ENCODE measurements at regions not wholly inside any gene's neighbourhood (a gene's known extent, or its start where the extent isn't known, plus 50 kb on each side); places are given as distances from the start of the nearest gene placed in this dataset.

DNA sequence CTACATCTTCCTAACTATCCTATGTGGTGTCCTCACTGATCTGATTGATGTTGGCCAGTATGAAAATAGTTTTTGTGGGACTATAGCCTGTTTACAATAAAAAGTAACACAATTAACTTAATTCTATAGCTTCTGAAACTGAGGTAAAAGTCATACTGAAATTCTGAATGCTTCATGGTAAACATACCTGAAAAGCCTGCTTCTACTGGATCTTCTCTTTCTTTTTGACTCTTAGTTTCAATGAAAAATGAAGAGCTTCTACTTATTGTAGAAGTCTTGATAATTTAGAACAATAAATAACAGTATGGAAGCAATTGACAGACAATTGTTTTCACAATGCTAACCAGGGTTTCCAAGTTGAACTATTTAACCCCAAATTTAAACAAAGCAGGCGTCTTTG is 383.9 kb upstream of the MMS22L start:
- no peak overlapping the region for H3K9ac ChIP-seq
- no peaks in the 10 kb centered on the region for H3K36me3 ChIP-seq (ENCODE audit: insufficient read depth)
- H3K4me3 ChIP-seq (IDR thresholded peaks at IDR 0.05; ENCODE audit: insufficient read depth, low read depth, low read length) = no peak overlapping the region
- no peaks in the 10 kb centered on the region for H4K20me1 ChIP-seq (ENCODE audit: insufficient read depth)
- no peaks in the 10 kb centered on the region for H3K27me3 ChIP-seq (ENCODE audit: insufficient read depth, low read depth)
- no peak overlapping the region for H2AFZ ChIP-seq (ENCODE audit: low read depth)
- no peak for TF ChIP-seq CTCF (conservative IDR thresholded peaks at IDR 0.05; ENCODE audit: low read depth, low read length)
- H3K79me2 ChIP-seq (ENCODE audit: insufficient read depth, low read depth) = no peaks in the 10 kb centered on the region
- no peak overlapping the region for H3K4me2 ChIP-seq
- H3K4me1 ChIP-seq (ENCODE audit: low read depth, poor library complexity, severe bottlenecking) = no peaks in the 10 kb centered on the region
- H3K27ac ChIP-seq = no peak overlapping the region

DNA sequence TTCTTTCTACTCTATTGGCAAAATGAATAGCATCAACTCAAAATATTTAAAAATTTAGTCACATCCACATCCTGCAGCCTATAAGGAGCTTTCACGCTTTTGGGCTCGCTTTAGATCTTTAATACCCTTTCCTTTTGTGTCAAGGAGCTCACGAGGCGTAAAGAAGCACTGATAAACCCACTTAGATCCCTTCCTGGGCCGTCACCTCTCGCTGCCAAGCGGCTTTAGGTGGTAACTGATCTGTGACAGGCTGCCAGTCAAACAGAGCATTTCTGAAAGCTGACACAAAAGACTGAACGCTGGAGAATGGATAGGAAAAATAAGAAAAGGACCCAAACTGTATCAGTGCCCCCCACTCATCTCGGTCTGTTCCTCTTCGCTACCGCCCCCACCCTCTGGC is 385.7 kb upstream of the MMS22L start:
- TF ChIP-seq CTCF (conservative IDR thresholded peaks at IDR 0.05; ENCODE audit: low read depth, low read length) = no peak
- H3K27me3 ChIP-seq (ENCODE audit: insufficient read depth, low read depth) = no peaks in the 10 kb centered on the region
- H4K20me1 ChIP-seq (ENCODE audit: insufficient read depth) = no peaks in the 10 kb centered on the region
- H3K4me3 ChIP-seq (IDR thresholded peaks at IDR 0.05; ENCODE audit: insufficient read depth, low read depth, low read length) = no peak overlapping the region
- no peak overlapping the region for H2AFZ ChIP-seq (ENCODE audit: low read depth)
- no peaks in the 10 kb centered on the region for H3K36me3 ChIP-seq (ENCODE audit: insufficient read depth)
- H3K27ac ChIP-seq = no peak overlapping the region
- H3K4me2 ChIP-seq = no peak overlapping the region
- H3K9ac ChIP-seq = no peak overlapping the region
- no peaks in the 10 kb centered on the region for H3K4me1 ChIP-seq (ENCODE audit: low read depth, poor library complexity, severe bottlenecking)
- H3K79me2 ChIP-seq (ENCODE audit: insufficient read depth, low read depth) = no peaks in the 10 kb centered on the region

DNA sequence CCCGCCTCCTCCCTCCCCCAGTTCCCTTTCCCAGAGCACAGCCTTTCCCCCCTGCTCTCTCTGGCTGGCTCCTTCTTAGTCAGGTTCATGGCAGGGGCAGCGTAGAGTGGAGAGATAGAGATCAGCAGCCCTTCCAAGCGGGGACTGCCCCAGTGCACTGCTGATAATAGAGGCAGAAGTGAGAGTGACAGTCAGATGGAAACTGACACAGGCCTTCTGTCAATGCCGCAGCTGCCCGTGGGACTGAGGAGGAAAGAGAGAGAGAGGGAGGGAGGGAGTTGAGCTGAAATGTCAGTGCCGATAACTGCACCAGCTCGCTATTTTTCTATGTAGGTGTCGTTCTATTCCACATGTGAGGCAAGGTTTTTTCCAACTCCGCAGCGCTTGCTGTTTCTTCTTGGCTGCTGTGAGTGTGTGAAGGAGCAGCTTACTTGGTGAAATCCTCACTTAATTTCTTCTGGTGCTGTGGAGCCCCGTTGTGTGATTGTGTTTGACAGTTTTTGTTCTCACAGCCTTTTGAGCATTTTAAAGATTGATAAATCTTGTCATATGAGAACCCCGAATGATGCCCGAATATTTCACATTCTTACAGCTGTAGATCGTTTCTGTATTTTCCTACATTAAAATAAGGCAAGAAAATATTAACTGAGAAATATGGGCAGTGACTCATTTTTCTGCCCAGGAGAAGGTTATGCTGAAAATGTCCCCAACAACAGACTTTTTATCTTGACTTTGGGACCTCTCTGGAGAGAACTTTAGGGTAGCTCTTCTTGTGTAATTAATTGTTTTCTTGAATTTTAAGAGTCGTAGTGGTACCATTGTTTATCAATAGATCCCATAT is 386.4 kb upstream of the MMS22L start:
- no peaks in the 10 kb centered on the region for H4K20me1 ChIP-seq (ENCODE audit: insufficient read depth)
- no peak overlapping the region for H3K4me3 ChIP-seq (IDR thresholded peaks at IDR 0.05; ENCODE audit: insufficient read depth, low read depth, low read length)
- H3K4me2 ChIP-seq = no peak overlapping the region
- no peaks in the 10 kb centered on the region for H3K4me1 ChIP-seq (ENCODE audit: low read depth, poor library complexity, severe bottlenecking)
- no peaks in the 10 kb centered on the region for H3K79me2 ChIP-seq (ENCODE audit: insufficient read depth, low read depth)
- no peak overlapping the region for H2AFZ ChIP-seq (ENCODE audit: low read depth)
- no peaks in the 10 kb centered on the region for H3K27me3 ChIP-seq (ENCODE audit: insufficient read depth, low read depth)
- H3K36me3 ChIP-seq (ENCODE audit: insufficient read depth) = no peaks in the 10 kb centered on the region
- no peak overlapping the region for H3K27ac ChIP-seq
- TF ChIP-seq CTCF (conservative IDR thresholded peaks at IDR 0.05; ENCODE audit: low read depth, low read length) = no peak
- no peak overlapping the region for H3K9ac ChIP-seq

- no peaks in the 10 kb centered on the region for H3K27me3 ChIP-seq (ENCODE audit: insufficient read depth, low read depth)
- no peak overlapping the region for H3K4me2 ChIP-seq
- H3K4me1 ChIP-seq (ENCODE audit: low read depth, poor library complexity, severe bottlenecking) = no peaks in the 10 kb centered on the region
- H3K27ac ChIP-seq = no peak overlapping the region
- TF ChIP-seq CTCF (conservative IDR thresholded peaks at IDR 0.05; ENCODE audit: low read depth, low read length) = no peak
- H3K4me3 ChIP-seq (IDR thresholded peaks at IDR 0.05; ENCODE audit: insufficient read depth, low read depth, low read length) = no peak overlapping the region
- H3K9ac ChIP-seq = no peak overlapping the region
- no peaks in the 10 kb centered on the region for H3K36me3 ChIP-seq (ENCODE audit: insufficient read depth)
- H4K20me1 ChIP-seq (ENCODE audit: insufficient read depth) = no peaks in the 10 kb centered on the region
- H3K79me2 ChIP-seq (ENCODE audit: insufficient read depth, low read depth) = no peaks in the 10 kb centered on the region
- no peak overlapping the region for H2AFZ ChIP-seq (ENCODE audit: low read depth)
Measured at GRCh38 chr6:97674802-97675201, 391.8 kb upstream of the MMS22L start.

Measured in KMS-11 (cell line).